DND-41 (cell line): ENCODE measurements at regions not wholly inside any gene's neighbourhood (a gene's known extent, or its start where the extent isn't known, plus 50 kb on each side); places are given as distances from the start of the nearest gene placed in this dataset.

ENCODE experiments used
- ATAC-seq: fragments of 200-7000 bp; cut with Tn5 transposase; 3 replicates; pipeline ENCODE4 v1.9.1; 2021; ENCODE audit warnings: low read depth; ENCODE audit not compliant: insufficient read depth
- DNase-seq: peaks from one replicate; pipeline ENCODE4 v3.0.0-alpha.2; 2020
- H2AFZ ChIP-seq: 2 replicates; pipeline ENCODE4 v1.6.0; 2012; ENCODE audit warnings: low read depth, low read length
- H3K27ac ChIP-seq: 2 replicates; pipeline ENCODE4 v1.5.1; 2012; ENCODE audit warnings: low read length, inconsistent platforms
- H3K27me3 ChIP-seq: fragments of 200-600 bp; sonication (generic); 2 replicates; pipeline ENCODE4 v1.6.0; 2012; ENCODE audit warnings: low read length, mild to moderate bottlenecking, inconsistent platforms; ENCODE audit not compliant: insufficient read depth, poor library complexity
- H3K36me3 ChIP-seq: 2 replicates; pipeline ENCODE4 v1.5.1; 2012; ENCODE audit warnings: low read length, inconsistent platforms; ENCODE audit not compliant: insufficient read depth
- H3K4me1 ChIP-seq: 2 replicates; pipeline ENCODE4 v1.5.1; 2012; ENCODE audit warnings: mild to moderate bottlenecking, low read length; ENCODE audit not compliant: insufficient read depth
- H3K4me2 ChIP-seq: 2 replicates; pipeline ENCODE4 v1.6.0; 2012; ENCODE audit warnings: mild to moderate bottlenecking, moderate library complexity, low read length, inconsistent platforms; ENCODE audit not compliant: insufficient read depth
- H3K4me3 ChIP-seq, 2 experiments: fragments of 200-600 bp in 1 of 2; shearing (Covaris generic) in 1 of 2; 2 replicates each; pipeline ENCODE4 v1.5.1; 2012 to 2016; ENCODE audit warnings: inconsistent platforms in 2 of 2, low read length in 2 of 2, mild to moderate bottlenecking in 2 of 2, low read depth in 1 of 2, moderate library complexity in 1 of 2
- H3K79me2 ChIP-seq: 2 replicates; pipeline ENCODE4 v1.6.0; 2012; ENCODE audit warnings: low read length, inconsistent platforms; ENCODE audit not compliant: insufficient read depth
- H3K9ac ChIP-seq: 2 replicates; pipeline ENCODE4 v1.6.0; 2012; ENCODE audit warnings: low read depth, mild to moderate bottlenecking, inconsistent platforms, low read length, moderate library complexity
- H3K9me3 ChIP-seq: 2 replicates; pipeline ENCODE4 v1.5.1; 2012; ENCODE audit warnings: low read length, moderate library complexity, mild to moderate bottlenecking, inconsistent platforms; ENCODE audit not compliant: insufficient read depth, severe bottlenecking
- H4K20me1 ChIP-seq: 2 replicates; pipeline ENCODE4 v1.6.0; 2012; ENCODE audit warnings: low read length; ENCODE audit not compliant: insufficient read depth
- EZH2 ChIP-seq: IDR thresholded peaks from 3 replicates; pipeline ENCODE4 v1.6.1; 2012; ENCODE audit warnings: borderline replicate concordance, low read depth, mild to moderate bottlenecking, moderate library complexity, low read length, inconsistent platforms; ENCODE audit not compliant: severe bottlenecking
- TF ChIP-seq, protein P1 (sequence below): IDR thresholded peaks from 2 replicates; pipeline ENCODE4 v1.5.1; 2012; ENCODE audit warnings: borderline replicate concordance, low read length, moderate library complexity, mild to moderate bottlenecking; ENCODE audit not compliant: poor library complexity, severe bottlenecking; ENCODE audit errors: extremely low read depth

DNA sequence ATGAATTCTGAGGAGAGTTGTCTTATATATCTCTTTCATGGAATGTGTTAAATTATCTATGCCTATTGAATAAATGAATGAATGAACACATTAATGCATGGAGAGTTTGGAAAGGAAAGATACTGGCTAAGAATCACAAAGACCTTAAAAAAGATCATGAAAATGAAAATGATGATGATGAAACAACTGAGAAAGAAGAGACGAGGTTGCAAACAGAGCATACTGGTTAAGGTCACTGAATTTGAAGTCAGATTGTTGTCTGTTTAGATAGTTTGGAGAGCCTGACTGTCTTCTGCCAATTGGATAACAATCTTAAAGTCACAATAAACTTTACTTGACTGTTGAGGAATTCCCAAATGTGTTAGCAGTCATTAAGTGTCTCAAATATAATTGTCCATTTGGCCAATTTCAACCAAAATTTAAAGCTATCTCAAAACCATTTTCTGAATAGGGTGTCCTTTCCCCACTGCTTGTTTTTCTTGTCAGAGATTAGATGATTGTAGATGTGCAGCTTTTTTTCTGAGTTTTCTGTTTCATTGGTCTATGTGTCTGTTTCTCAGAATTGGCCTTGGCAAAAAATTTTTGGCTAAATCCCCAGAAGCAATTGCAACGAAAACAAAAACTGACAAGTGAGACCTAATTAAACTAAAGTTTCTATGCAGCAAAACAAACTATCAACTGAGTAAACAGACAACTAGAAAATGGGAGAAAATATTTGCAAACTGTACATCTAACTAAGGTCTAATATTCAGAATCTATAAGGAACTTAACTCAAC is 132.2 kb downstream of the PTGER3 start:
- Histone ChIP-seq H3K4me3 (no peak overlapping the region), H4K20me1 (no peaks in the 10 kb centered on the region), H2AFZ (no peak overlapping the region), H3K27ac (peak overlapping the region; percentile 64), H3K79me2 (no peaks in the 10 kb centered on the region), H3K36me3 (no peaks in the 10 kb centered on the region), H3K4me1 (peaks cover 40% of the 10 kb centered on the region), H3K9me3 (peaks cover under 1% of the 10 kb centered on the region), H3K27me3 (no peaks in the 10 kb centered on the region), H3K4me2 (no peak overlapping the region), H3K9ac (no peak overlapping the region)
- TF ChIP-seq EZH2: no peak
- TF ChIP-seq, protein P1, sequence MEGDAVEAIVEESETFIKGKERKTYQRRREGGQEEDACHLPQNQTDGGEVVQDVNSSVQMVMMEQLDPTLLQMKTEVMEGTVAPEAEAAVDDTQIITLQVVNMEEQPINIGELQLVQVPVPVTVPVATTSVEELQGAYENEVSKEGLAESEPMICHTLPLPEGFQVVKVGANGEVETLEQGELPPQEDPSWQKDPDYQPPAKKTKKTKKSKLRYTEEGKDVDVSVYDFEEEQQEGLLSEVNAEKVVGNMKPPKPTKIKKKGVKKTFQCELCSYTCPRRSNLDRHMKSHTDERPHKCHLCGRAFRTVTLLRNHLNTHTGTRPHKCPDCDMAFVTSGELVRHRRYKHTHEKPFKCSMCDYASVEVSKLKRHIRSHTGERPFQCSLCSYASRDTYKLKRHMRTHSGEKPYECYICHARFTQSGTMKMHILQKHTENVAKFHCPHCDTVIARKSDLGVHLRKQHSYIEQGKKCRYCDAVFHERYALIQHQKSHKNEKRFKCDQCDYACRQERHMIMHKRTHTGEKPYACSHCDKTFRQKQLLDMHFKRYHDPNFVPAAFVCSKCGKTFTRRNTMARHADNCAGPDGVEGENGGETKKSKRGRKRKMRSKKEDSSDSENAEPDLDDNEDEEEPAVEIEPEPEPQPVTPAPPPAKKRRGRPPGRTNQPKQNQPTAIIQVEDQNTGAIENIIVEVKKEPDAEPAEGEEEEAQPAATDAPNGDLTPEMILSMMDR: no peak
- no peak for DNase-seq
- no peak for ATAC-seq

DNA sequence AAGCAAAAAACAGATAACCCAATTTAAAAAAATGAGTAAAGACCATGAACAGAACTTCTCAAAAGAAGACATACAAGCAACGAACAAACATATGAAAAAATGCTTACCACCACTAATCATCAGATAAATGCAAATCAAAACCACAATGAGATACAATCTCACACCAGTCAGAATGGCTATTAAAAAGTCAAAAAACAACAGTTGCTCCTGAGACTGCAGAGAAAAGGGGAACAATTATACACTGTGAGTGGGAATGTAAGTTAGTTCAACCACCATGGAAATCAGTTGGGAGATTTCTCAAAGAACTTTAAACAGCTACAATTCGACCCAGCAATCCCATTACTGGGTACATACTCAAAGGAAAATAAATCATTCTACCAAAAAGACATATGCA is 131.6 kb downstream of the PTGER3 start:
- Histone ChIP-seq H3K9ac (no peak overlapping the region), H3K4me2 (no peak overlapping the region), H3K4me1 (peaks cover 34% of the 10 kb centered on the region), H3K79me2 (no peaks in the 10 kb centered on the region), H3K4me3 (no peak overlapping the region), H3K9me3 (peaks cover 6% of the 10 kb centered on the region), H3K36me3 (no peaks in the 10 kb centered on the region), H3K27me3 (no peaks in the 10 kb centered on the region), H3K27ac (peak overlapping the region; percentile 64), H4K20me1 (no peaks in the 10 kb centered on the region), H2AFZ (no peak overlapping the region; the same call in 1 of the 2 replicates)
- ATAC-seq: peak; percentile 58
- TF ChIP-seq EZH2: no peak
- TF ChIP-seq, protein P1: no peak
- DNase-seq: no peak

DNA sequence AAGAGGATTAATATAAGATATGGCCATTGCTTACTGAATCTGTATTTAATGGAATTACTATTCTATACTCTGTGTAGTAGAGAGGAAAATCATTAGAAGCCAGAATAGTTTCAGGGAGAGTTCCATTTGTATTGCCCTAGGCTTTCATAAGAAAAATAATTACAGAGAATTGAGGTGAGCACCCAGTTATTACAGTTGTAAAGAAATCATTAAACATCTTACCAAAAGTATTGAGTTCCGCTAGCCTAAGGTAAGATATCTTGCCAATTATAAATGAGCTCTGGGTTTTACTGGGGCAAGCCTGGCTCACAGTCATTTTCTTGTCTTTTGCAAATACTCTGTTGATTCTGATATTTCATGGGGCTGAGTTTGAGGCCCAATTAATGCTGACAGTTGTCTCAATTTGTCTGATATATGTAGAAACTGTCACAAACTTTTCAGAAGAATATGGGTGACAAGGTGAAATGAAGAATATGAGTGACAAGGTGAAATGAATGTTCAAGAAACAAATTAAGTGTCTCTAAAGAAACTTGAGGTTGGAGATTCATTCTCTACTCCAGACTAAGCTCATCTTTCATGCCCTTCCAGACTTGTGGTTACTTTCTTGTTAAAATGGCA is 127.8 kb downstream of the PTGER3 start:
- no peak overlapping the region for H3K4me2 ChIP-seq
- no peak overlapping the region for H3K4me3 ChIP-seq
- no peaks in the 10 kb centered on the region for H3K36me3 ChIP-seq
- ATAC-seq (no peak), DNase-seq (no peak)
- peaks cover 34% of the 10 kb centered on the region for H3K9me3 ChIP-seq
- H3K27ac ChIP-seq: no peak overlapping the region
- no peak overlapping the region for H3K9ac ChIP-seq
- no peaks in the 10 kb centered on the region for H3K27me3 ChIP-seq
- H4K20me1 ChIP-seq: no peaks in the 10 kb centered on the region
- H3K4me1 ChIP-seq: peaks cover 27% of the 10 kb centered on the region
- no peak overlapping the region for H2AFZ ChIP-seq
- no peaks in the 10 kb centered on the region for H3K79me2 ChIP-seq
- TF ChIP-seq, protein P1: no peak
- TF ChIP-seq EZH2: no peak
